ENCODE measurements at regions not wholly inside any gene's neighbourhood (a gene's known extent, or its start where the extent isn't known, plus 50 kb on each side); places are given as distances from the start of the nearest gene placed in this dataset.

DNA sequence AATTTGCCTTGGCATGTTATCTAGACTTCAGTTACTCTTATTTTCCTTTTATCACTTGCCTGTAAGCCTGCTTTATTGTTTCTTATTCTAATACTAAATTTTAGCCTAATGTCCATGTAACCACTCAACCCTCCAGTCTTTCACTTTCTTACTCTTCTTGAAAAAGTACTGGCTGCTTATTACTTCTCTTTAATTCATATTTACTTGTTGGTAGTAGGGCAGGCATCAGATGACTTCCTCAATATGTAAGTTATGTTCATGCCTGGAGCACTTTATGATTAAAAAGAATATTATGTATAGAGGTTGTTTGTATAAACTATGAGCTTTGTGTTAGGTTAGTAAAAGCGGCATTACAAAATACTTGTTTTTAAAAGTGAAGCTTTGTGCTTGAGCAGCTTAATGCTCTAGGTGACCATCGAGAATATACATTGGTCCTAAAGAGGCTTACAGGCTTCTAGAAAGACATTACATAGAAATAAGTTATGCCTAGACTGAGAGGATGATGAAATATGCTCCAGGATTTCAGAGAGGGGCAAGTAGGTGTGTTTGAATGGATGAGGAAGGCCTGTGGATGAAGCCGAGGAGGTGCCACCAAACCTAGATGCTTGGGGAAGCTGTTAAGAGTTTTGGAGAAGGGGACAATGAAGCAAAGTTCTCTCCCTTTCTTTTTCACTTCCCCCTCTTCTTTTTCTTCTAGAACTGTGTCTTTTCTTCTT lies 207.1 kb upstream of the HDAC9 start:
- no peak for TF ChIP-seq ELF4 (IDR thresholded peaks at IDR 0.05)
- no peak for TF ChIP-seq FOXM1 (IDR thresholded peaks at IDR 0.05; ENCODE audit: borderline replicate concordance)
- no peak for TF ChIP-seq SP1 (IDR thresholded peaks at IDR 0.05)
- no peak for TF ChIP-seq LEF1 (IDR thresholded peaks at IDR 0.05; ENCODE audit: borderline replicate concordance)
- TF ChIP-seq CTBP1 (IDR thresholded peaks at IDR 0.05; ENCODE audit: borderline replicate concordance), result no peak
- no peak for TF ChIP-seq TARDBP (IDR thresholded peaks at IDR 0.05)
- TF ChIP-seq ZNF384 (IDR thresholded peaks at IDR 0.05), result no peak
- TF ChIP-seq FOXA1 (IDR thresholded peaks at IDR 0.05), result no peak
